HS-27A (cell line): ENCODE measurements at regions not wholly inside any gene's neighbourhood (a gene's known extent, or its start where the extent isn't known, plus 50 kb on each side); places are given as distances from the start of the nearest gene placed in this dataset.

ENCODE experiments used
- DNase-seq: peaks from one replicate; pipeline ENCODE4 v3.0.0-alpha.2; 2012; ENCODE audit warnings: low read depth, missing footprints

GRCh38 chr4:185925910-185926360 is 113.9 kb upstream of the SORBS2 start:
- no peak for DNase-seq

- DNase-seq, result no peak
Observed at GRCh38 chr4:185931375-185931774, 119.4 kb upstream of the SORBS2 start.

GRCh38 chr4:185931986-185932385 is 120.0 kb upstream of the SORBS2 start:
- DNase-seq, result no peak

GRCh38 chr4:185932491-185932890 is 120.5 kb upstream of the SORBS2 start:
- no peak for DNase-seq

GRCh38 chr4:185933078-185933581 is 121.1 kb upstream of the SORBS2 start:
- peak; percentile 8 for DNase-seq

- DNase-seq, result no peak
Observed at GRCh38 chr4:185936650-185937376, 124.8 kb upstream of the SORBS2 start.

- DNase-seq, result no peak
Observed at GRCh38 chr4:185938654-185939053, 126.7 kb upstream of the SORBS2 start.

GRCh38 chr4:185941461-185941860 is 127.5 kb upstream of the TLR3 start:
- DNase-seq, result no peak

GRCh38 chr4:185945252-185945651 is 123.7 kb upstream of the TLR3 start:
- DNase-seq, result no peak

- no peak for DNase-seq
Observed at GRCh38 chr4:185945906-185946305, 123.0 kb upstream of the TLR3 start.

GRCh38 chr4:185950891-185951290 is 118.1 kb upstream of the TLR3 start:
- DNase-seq, result no peak

GRCh38 chr4:185955151-185955770 is 113.7 kb upstream of the TLR3 start:
- DNase-seq, result no peak

GRCh38 chr4:185955826-185956543 is 113.0 kb upstream of the TLR3 start:
- no peak for DNase-seq

- DNase-seq, result no peak
Observed at GRCh38 chr4:185956544-185956940, 112.4 kb upstream of the TLR3 start.

GRCh38 chr4:185958094-185958747 is 110.7 kb upstream of the TLR3 start:
- no peak for DNase-seq

GRCh38 chr4:185965426-185966384 is 103.3 kb upstream of the TLR3 start:
- no peak for DNase-seq

- DNase-seq, result no peak
Observed at GRCh38 chr4:185966549-185966948, 102.4 kb upstream of the TLR3 start.

- no peak for DNase-seq
Observed at GRCh38 chr4:185966997-185967775, 101.8 kb upstream of the TLR3 start.

- no peak for DNase-seq
Observed at GRCh38 chr4:185969657-185970056, 99.3 kb upstream of the TLR3 start.

- DNase-seq, result no peak
Observed at GRCh38 chr4:185987961-185988627, 80.9 kb upstream of the TLR3 start.
